ENCODE measurements at regions not wholly inside any gene's neighbourhood (a gene's known extent, or its start where the extent isn't known, plus 50 kb on each side); places are given as distances from the start of the nearest gene placed in this dataset.
A peak's percentile ranks its signal among the peaks of the same experiment; 100 is the strongest.

- Histone ChIP-seq H3K4me3 (ENCODE audit: low read length) (no peak overlapping the region), H3K27ac (ENCODE audit: low read length) (no peak overlapping the region), H3K4me1 (ENCODE audit: control insufficient read depth, insufficient read depth, low read length) (no peaks in the 10 kb centered on the region), H3K36me3 (ENCODE audit: control insufficient read depth, insufficient read depth, low read length) (no peaks in the 10 kb centered on the region), H3K27me3 (ENCODE audit: control insufficient read depth, insufficient read depth, low read length) (no peaks in the 10 kb centered on the region), H3K9me3 (ENCODE audit: control insufficient read depth, insufficient read depth, low read length) (no peaks in the 10 kb centered on the region)
- intact Hi-C loops (cut with micrococcal nuclease), result no loop called here
- Mint-ChIP-seq H3K4me3 (no peak overlapping the region), H3K36me3 (no peaks in the 10 kb centered on the region), H3K27me3 (ENCODE audit: low read depth in 2 of 2) (peaks cover 0 to 6% of the 10 kb centered on the region in 2 donors), H3K4me1 (no peaks in the 10 kb centered on the region), H3K9me3 (no peaks in the 10 kb centered on the region), H3K27ac (no peak overlapping the region)
- 92% methylated on average over 11 of the region's 11 CpGs for WGBS (ENCODE audit: insufficient coverage)
- DNase-seq (no peak), ATAC-seq (no peak)
- TF ChIP-seq, protein P1, sequence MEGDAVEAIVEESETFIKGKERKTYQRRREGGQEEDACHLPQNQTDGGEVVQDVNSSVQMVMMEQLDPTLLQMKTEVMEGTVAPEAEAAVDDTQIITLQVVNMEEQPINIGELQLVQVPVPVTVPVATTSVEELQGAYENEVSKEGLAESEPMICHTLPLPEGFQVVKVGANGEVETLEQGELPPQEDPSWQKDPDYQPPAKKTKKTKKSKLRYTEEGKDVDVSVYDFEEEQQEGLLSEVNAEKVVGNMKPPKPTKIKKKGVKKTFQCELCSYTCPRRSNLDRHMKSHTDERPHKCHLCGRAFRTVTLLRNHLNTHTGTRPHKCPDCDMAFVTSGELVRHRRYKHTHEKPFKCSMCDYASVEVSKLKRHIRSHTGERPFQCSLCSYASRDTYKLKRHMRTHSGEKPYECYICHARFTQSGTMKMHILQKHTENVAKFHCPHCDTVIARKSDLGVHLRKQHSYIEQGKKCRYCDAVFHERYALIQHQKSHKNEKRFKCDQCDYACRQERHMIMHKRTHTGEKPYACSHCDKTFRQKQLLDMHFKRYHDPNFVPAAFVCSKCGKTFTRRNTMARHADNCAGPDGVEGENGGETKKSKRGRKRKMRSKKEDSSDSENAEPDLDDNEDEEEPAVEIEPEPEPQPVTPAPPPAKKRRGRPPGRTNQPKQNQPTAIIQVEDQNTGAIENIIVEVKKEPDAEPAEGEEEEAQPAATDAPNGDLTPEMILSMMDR (IDR thresholded peaks at IDR 0.05), result no peak
Measured at GRCh38 chr16:87144232-87144631, 173.0 kb downstream of the C16orf95 start.

DNA sequence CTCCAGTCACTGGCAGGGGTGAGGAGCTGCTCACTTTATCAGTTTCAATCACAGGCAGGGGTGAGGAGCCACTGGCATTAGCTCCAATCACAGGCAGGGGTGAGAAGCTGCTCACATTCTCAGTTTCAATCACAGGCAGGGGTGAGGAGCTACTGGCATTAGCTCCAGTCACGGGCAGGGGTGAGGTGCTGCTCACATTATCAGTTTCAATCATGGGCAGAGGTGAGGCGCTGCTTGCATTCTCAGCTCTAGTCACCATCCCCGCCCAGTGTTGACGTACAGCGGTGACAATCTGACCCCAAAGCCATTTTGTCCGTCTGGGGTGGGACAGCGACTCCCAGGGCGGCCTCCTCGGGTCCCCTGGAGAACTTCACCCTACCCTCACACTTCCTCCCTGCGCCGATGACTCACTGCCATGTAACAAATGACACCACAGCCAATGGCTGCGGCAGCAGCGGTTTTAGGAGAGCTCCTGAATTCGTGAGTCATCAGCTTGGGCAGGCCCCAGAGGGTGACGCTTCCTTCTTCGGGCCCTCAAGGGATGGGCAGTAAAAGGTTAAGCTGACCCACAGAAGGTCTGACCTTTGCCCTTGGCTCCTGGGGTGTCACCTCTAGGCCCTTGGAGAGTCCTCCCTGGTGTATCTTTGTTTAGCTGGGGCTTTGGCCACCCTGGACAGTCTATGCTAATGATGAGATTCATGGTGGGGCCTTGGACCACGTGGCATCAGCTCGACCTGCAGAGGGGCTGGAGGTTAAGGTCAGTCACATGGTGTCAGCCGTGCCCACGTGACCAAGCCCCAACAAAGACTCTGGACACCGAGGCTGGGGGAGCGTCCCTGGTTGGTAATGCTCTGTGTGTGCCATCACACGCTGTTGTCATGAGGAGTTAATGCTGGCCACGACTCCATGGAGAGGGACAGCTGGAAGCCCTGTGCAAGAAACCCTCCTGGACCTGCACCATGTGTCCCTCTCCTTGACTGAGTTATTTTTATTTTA is 171.7 kb downstream of the C16orf95 start:
- no peaks in the 10 kb centered on the region for H3K4me1 Mint-ChIP-seq
- no peak overlapping the region for H3K27ac ChIP-seq (ENCODE audit: low read length)
- no peaks in the 10 kb centered on the region for H3K27me3 ChIP-seq (ENCODE audit: control insufficient read depth, insufficient read depth, low read length)
- DNase-seq (no peak), ATAC-seq (peak in 1 of 3 donors; percentile 23)
- H3K9me3 ChIP-seq (ENCODE audit: control insufficient read depth, insufficient read depth, low read length), result peaks cover 4% of the 10 kb centered on the region
- H3K36me3 Mint-ChIP-seq, result no peaks in the 10 kb centered on the region
- no peak overlapping the region for H3K27ac Mint-ChIP-seq
- no peaks in the 10 kb centered on the region for H3K36me3 ChIP-seq (ENCODE audit: control insufficient read depth, insufficient read depth, low read length)
- H3K27me3 Mint-ChIP-seq (ENCODE audit: low read depth in 2 of 2), result peaks cover 0 to 6% of the 10 kb centered on the region in 2 donors
- 78% methylated on average over 23 of the region's 24 CpGs for WGBS (ENCODE audit: insufficient coverage)
- H3K9me3 Mint-ChIP-seq, result no peaks in the 10 kb centered on the region
- intact Hi-C loops (cut with micrococcal nuclease), result no loop called here
- no peak overlapping the region for H3K4me3 Mint-ChIP-seq
- H3K4me1 ChIP-seq (ENCODE audit: control insufficient read depth, insufficient read depth, low read length), result no peaks in the 10 kb centered on the region
- no peak overlapping the region for H3K4me3 ChIP-seq (ENCODE audit: low read length)
- TF ChIP-seq, protein P1 (IDR thresholded peaks at IDR 0.05), result no peak

- H3K27me3 ChIP-seq (ENCODE audit: control insufficient read depth, insufficient read depth, low read length), result no peaks in the 10 kb centered on the region
- peaks cover 0 to 1% of the 10 kb centered on the region in 2 donors for H3K27me3 Mint-ChIP-seq (ENCODE audit: low read depth in 2 of 2)
- no peaks in the 10 kb centered on the region for H3K36me3 Mint-ChIP-seq
- no peak overlapping the region for H3K27ac Mint-ChIP-seq
- H3K36me3 ChIP-seq (ENCODE audit: control insufficient read depth, insufficient read depth, low read length), result no peaks in the 10 kb centered on the region
- intact Hi-C loops (cut with micrococcal nuclease), result no loop called here
- H3K4me3 Mint-ChIP-seq, result no peak overlapping the region
- peaks cover 4% of the 10 kb centered on the region for H3K9me3 ChIP-seq (ENCODE audit: control insufficient read depth, insufficient read depth, low read length)
- H3K27ac ChIP-seq (ENCODE audit: low read length), result no peak overlapping the region
- no peaks in the 10 kb centered on the region for H3K4me1 ChIP-seq (ENCODE audit: control insufficient read depth, insufficient read depth, low read length)
- no peak overlapping the region for H3K4me3 ChIP-seq (ENCODE audit: low read length)
- no peaks in the 10 kb centered on the region for H3K4me1 Mint-ChIP-seq
- DNase-seq (no peak), ATAC-seq (no peak)
- H3K9me3 Mint-ChIP-seq, result no peaks in the 10 kb centered on the region
- 87% methylated on average over 5 of the region's 5 CpGs for WGBS (ENCODE audit: insufficient coverage)
- TF ChIP-seq, protein P1 (IDR thresholded peaks at IDR 0.05), result no peak
Measured at GRCh38 chr16:87146676-87147075, 170.5 kb downstream of the C16orf95 start.

Data from natural killer cell (primary cell).